ENCODE measurements at regions not wholly inside any gene's neighbourhood (a gene's known extent, or its start where the extent isn't known, plus 50 kb on each side); places are given as distances from the start of the nearest gene placed in this dataset.
A peak's percentile ranks its signal among the peaks of the same experiment; 100 is the strongest.

DNA sequence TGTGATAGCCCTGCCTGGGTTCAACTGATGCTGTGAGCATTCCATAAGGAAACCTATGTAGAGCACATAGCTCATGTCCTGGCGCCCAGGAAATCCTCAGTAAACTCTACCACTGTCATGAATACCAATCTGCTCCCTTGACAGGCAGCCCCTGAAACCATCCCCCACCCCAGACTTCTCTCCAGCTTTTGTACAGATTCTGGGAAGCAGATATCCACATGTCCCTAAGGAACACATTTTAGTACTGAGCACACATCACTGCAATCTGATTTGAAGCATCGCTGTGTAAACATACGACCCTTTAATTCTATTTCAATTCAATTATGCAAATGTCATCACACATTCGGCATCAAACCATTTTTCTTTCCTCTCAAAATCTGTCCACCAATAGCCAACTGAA lies 89.5 kb upstream of the FSTL4 start:
- no peaks in the 10 kb centered on the region for H3K27me3 ChIP-seq
- TF ChIP-seq, protein P1, sequence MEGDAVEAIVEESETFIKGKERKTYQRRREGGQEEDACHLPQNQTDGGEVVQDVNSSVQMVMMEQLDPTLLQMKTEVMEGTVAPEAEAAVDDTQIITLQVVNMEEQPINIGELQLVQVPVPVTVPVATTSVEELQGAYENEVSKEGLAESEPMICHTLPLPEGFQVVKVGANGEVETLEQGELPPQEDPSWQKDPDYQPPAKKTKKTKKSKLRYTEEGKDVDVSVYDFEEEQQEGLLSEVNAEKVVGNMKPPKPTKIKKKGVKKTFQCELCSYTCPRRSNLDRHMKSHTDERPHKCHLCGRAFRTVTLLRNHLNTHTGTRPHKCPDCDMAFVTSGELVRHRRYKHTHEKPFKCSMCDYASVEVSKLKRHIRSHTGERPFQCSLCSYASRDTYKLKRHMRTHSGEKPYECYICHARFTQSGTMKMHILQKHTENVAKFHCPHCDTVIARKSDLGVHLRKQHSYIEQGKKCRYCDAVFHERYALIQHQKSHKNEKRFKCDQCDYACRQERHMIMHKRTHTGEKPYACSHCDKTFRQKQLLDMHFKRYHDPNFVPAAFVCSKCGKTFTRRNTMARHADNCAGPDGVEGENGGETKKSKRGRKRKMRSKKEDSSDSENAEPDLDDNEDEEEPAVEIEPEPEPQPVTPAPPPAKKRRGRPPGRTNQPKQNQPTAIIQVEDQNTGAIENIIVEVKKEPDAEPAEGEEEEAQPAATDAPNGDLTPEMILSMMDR (IDR thresholded peaks at IDR 0.05), result no peak
- no peak for TF ChIP-seq POLR2A (IDR thresholded peaks at IDR 0.05)
- H3K4me3 ChIP-seq, result no peak overlapping the region
- DNase-seq, result no peak
- H3K9me3 ChIP-seq, result no peaks in the 10 kb centered on the region
- no peaks in the 10 kb centered on the region for H3K4me1 ChIP-seq
- no peaks in the 10 kb centered on the region for H3K36me3 ChIP-seq
- no peak overlapping the region for H3K27ac ChIP-seq

- Histone ChIP-seq H3K9me3 (no peaks in the 10 kb centered on the region), H3K4me3 (no peak overlapping the region), H3K36me3 (no peaks in the 10 kb centered on the region), H3K4me1 (no peaks in the 10 kb centered on the region), H3K27ac (no peak overlapping the region), H3K27me3 (no peaks in the 10 kb centered on the region)
- TF ChIP-seq POLR2A (IDR thresholded peaks at IDR 0.05), result no peak
- TF ChIP-seq, protein P1 (IDR thresholded peaks at IDR 0.05), result no peak
- peak in 2 of 3 donors; percentile 11 to 21 for DNase-seq
Measured at GRCh38 chr5:133700251-133700650, 87.9 kb upstream of the FSTL4 start.

DNA sequence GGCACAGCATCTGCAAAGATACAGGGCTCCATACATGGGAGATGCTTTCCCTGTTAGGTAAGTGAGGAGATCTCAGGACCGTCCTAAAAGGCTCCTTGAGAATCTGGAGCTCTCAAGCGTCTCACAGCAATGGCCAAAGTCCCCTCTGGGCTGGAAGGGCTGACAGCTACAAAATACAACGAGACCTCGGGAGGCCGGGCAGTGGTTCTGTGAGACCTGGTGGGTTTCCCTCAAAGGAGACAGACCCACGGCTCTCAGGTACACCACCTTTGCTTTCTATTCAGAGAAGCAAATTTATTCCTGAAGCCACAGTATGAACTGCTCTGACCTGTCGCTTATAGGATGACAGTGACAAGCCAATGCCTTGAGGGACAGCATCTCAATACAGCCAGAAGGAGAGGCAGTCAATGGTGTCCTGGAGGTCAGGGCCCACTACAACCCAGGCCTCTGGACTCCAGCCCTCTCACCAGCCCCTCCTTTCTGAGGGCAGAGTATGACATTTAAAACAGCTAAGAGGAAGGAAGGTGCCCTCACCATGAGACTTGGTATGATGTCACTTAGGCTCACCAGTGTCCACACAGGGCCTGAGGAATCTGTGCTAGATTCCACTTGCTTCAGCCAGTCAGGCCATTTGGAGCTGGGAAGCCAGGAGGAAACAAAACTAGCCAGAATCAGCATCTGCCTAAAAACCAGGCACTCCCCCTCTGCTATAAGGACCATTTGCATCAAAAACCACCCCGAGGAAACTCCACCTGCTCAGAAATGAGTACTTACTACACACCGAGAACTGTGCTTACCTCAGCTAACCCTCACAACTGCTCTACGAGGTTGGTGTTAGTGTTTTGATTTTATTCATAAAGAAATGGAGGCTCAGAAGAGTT lies 86.5 kb upstream of the FSTL4 start:
- Histone ChIP-seq H3K36me3 (no peaks in the 10 kb centered on the region), H3K27ac (no peak overlapping the region), H3K4me1 (no peaks in the 10 kb centered on the region), H3K4me3 (no peak overlapping the region), H3K9me3 (no peaks in the 10 kb centered on the region), H3K27me3 (no peaks in the 10 kb centered on the region)
- DNase-seq, result peak in 1 of 3 donors; percentile 18
- TF ChIP-seq, protein P1 (IDR thresholded peaks at IDR 0.05), result no peak
- no peak for TF ChIP-seq POLR2A (IDR thresholded peaks at IDR 0.05)

DNA sequence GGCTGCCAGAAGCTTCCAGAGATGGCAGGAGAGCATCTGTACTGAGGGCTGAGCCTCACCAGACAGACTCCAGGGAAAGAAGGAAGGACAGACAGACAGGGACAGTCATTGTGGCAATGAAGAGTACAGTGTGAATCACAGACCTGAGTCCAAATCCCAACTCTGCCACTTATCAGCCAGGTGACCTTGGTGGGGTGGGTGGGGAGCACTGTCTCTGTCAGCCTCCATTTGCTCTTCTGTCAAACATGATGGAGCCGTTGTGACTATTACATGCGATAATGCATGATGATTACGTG lies 85.9 kb upstream of the FSTL4 start:
- H3K27ac ChIP-seq, result no peak overlapping the region
- no peak for TF ChIP-seq POLR2A (IDR thresholded peaks at IDR 0.05)
- TF ChIP-seq, protein P1 (IDR thresholded peaks at IDR 0.05), result no peak

GRCh38 chr5:133697536-133698258 lies 85.4 kb upstream of the FSTL4 start:
- Histone ChIP-seq H3K4me1 (no peaks in the 10 kb centered on the region), H3K4me3 (no peak overlapping the region), H3K27ac (no peak overlapping the region), H3K27me3 (no peaks in the 10 kb centered on the region), H3K36me3 (no peaks in the 10 kb centered on the region), H3K9me3 (no peaks in the 10 kb centered on the region)
- TF ChIP-seq, protein P1 (IDR thresholded peaks at IDR 0.05), result no peak
- no peak for TF ChIP-seq POLR2A (IDR thresholded peaks at IDR 0.05)
- DNase-seq, result peak in 1 of 3 donors; percentile 13

More for the DNA sequence above, 85.9 kb upstream of the FSTL4 start:
- Histone ChIP-seq H3K4me1 (no peaks in the 10 kb centered on the region), H3K9me3 (no peaks in the 10 kb centered on the region), H3K36me3 (no peaks in the 10 kb centered on the region), H3K27me3 (no peaks in the 10 kb centered on the region), H3K4me3 (no peak overlapping the region)
- DNase-seq, result no peak
